ENCODE measurements at regions not wholly inside any gene's neighbourhood (a gene's known extent, or its start where the extent isn't known, plus 50 kb on each side); places are given as distances from the start of the nearest gene placed in this dataset.

DNA sequence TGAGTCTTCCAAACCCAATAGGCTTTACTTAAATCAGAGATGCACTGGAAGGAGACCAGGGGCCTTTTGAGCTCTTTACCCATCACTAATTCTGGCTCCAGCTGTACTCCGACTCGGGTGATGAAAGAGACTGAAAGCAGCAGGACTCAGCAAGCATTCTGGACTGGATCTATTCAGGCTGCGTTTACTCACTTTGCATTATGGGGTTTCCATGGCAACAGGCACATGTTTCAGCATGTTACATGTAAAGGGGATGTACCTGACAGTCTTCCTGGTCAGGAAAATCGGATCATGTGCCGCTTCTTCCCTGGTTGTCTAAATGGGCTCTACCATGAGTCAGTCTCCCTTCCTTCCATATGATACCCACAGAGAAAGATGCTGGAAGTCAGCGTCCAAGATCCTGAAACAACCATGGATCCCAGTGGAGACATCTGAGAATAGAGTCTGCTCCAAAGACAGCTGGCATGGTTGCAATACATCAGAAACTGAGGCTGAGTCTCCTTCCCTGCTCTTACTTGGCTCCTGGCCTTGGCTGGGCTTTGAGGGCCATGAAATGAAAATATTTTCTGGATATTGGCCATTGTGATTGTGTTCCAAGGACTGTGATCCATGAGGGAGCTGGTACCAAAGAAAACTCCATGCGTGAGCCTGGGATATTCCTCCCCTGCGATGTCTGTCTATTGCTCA is 102.5 kb upstream of the TNC start:
- no peak for TF ChIP-seq NFRKB (IDR thresholded peaks at IDR 0.05)
- no peak for TF ChIP-seq FOXK2 (IDR thresholded peaks at IDR 0.05)
- TF ChIP-seq ELF4 (IDR thresholded peaks at IDR 0.05) = no peak
- no peak for TF ChIP-seq BHLHE40 (IDR thresholded peaks at IDR 0.05; ENCODE audit: borderline replicate concordance)
- TF ChIP-seq CTBP1 (IDR thresholded peaks at IDR 0.05; ENCODE audit: borderline replicate concordance) = no peak
- no peak for TF ChIP-seq ZNF384 (IDR thresholded peaks at IDR 0.05)
- no peak for TF ChIP-seq L3MBTL2 (conservative IDR thresholded peaks at IDR 0.05)
- TF ChIP-seq HDGF (IDR thresholded peaks at IDR 0.05; ENCODE audit: borderline replicate concordance) = no peak
- no peak for TF ChIP-seq TARDBP (IDR thresholded peaks at IDR 0.05)
- TF ChIP-seq SP1 (IDR thresholded peaks at IDR 0.05) = no peak
- TF ChIP-seq SUZ12 (IDR thresholded peaks at IDR 0.05) = no peak
- TF ChIP-seq LEF1 (IDR thresholded peaks at IDR 0.05; ENCODE audit: borderline replicate concordance) = no peak

All from HEK293T (cell line).